GM11168 (cell line): ENCODE measurements at regions not wholly inside any gene's neighbourhood (a gene's known extent, or its start where the extent isn't known, plus 50 kb on each side); places are given as distances from the start of the nearest gene placed in this dataset.

Experiments used
- in situ Hi-C: fragments of 300-500 bp; cut with MboI; formaldehyde crosslinking; loops from one replicate; pipeline ENCODE4 v1.12.0; 2022; ENCODE audit warnings: low sequenced_read_pairs; ENCODE audit not compliant: unreplicated experiment

DNA sequence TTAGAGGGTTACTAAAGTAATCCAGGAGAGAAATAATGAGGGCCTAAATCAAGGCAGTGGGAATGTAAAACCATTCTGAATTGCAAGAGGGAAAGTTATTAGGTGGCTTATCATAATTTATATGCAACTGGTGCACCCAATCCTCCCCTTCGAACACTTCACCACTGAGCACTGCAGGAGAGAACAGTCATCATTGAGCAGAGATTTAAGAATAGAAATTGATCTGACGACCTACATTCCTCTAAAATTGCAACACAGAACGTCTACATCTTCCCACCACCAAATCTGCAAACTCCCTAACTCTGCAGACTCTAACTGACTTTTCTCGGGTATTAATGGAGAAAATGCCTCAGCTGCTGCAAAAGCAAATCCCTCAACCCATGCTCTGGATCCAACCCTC, 138.5 kb upstream of the CDH20 start:
- in situ Hi-C loops = no loop called here

- in situ Hi-C loops = no loop called here
Observed at GRCh38 chr18:61196750-61197149, 136.5 kb upstream of the CDH20 start.

DNA sequence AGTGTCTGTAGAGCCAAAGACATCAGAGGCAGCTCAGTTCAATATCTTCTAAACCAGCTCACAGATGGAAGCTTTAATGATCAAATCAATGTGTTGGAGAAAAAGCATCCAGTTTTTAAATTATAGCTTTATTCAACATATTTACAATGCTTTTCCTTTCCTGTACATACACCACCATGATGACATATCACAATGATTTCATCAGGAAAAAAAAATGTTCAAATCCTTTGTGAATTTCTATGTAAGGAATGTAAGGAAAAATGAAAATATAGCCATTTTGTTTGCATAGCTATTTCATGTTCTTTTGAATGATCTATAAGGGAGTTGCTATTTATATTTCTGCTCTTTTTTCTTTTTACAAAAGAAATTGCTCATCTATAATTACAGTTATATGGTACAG, 134.7 kb upstream of the CDH20 start:
- in situ Hi-C loops = no loop called here

DNA sequence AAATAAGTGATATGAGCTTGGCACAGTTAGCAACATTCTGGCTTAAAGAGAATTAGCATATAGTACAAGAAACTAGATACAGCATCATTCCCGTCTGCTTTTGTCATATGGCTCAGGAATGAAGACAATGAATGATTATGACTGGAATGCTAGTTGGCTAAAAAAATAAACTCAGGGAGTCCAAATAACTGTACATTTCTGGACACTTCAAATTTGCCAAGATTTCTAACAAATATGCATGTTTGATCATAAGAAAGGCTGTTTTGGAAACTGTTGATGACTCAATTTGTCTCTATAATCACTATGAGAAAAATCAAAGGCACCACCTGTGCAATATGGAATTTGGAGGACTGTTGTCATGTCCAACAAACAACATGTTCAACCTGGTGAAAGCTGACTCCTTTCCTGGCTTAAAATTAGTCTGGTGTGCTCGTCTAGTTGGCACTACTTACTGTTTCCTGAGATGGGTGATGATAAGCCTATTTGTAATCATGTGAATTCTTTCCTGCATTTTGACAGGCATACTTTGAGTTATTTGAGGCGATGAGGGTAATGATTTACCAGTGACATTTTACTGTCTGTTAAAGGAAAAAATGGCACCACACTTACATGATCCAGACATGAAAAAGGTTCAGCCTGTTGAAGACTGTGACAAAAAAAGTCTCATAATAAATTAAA, 133.9 kb upstream of the CDH20 start:
- in situ Hi-C loops = no loop called here

- in situ Hi-C loops = no loop called here
Observed at GRCh38 chr18:61201511-61201910, 131.7 kb upstream of the CDH20 start.

- in situ Hi-C loops = no loop called here
Observed at GRCh38 chr18:61203151-61203550, 130.1 kb upstream of the CDH20 start.

- in situ Hi-C loops = no loop called here
Observed at GRCh38 chr18:61209801-61210200, 123.4 kb upstream of the CDH20 start.

DNA sequence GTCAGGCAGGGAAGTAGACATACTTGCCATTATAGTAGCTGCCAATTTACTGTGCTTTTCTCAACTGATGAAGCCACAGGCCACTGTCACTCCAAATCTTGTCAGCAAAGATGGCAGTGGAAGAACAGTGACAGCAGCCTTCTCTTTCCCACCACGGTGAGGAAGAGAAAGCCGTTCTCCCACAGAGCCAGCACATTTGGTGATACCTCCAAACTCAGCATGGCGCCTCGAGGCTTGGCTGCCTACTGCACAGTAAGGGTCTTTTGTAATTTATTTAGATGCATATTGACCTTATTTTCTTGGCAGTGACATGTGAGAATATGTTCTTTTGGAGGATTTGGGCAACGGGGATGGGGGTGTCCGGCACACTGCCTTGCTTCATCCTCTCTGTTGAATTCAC, 117.2 kb upstream of the CDH20 start:
- in situ Hi-C loops = no loop called here

DNA sequence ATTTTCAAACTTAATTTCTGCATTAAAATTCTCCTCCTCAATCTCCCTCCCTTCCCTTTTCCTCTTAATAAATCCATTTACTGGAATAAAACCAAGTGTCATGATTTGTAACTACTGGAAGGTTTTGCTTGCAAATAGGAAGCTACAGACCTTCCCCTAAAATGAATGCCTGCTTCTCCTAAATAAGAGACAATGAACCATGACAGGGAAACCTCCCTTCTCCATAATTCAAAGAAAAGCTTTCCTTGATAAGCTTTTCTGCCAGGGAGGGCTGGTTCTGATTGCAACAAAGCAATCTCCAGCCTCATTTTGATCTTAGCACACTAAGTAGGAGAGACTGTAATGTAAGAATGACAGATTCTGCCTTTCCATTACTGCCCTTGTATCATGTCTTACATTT, 111.0 kb upstream of the CDH20 start:
- in situ Hi-C loops = no loop called here

- in situ Hi-C loops = no loop called here
Observed at GRCh38 chr18:61225336-61225735, 107.9 kb upstream of the CDH20 start.

DNA sequence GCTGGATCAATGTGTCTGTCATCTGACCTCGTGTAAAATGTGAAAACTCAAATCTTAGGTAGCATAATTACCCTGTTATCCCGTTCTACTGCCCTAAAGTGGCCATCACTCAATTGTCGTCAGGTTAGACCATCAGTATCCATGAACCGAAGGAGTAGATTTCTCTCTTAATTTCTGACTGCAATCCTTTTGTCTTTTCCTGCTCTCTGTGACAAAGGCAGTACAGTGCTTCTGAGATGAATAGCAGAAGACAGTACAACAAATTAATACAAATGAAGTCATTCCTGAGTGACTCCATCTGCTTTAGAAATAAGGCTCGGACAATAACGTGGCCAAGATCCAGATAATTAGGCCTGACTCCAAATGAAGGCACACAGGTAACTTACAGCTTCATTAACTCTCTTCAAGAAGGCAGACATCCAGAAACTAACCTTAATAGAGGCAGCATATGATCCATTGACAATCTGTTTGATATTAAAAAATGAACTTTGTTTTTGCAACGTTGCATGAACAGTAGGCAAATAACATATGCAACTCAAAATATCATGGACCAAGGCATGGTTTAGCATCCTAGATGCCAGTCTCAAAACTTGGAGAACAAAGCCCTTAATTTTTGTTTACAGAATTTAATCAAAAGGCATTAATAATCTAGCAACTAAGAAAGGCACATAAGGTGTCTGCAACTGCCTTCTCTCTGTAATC, 96.7 kb upstream of the CDH20 start:
- in situ Hi-C loops = no loop called here

DNA sequence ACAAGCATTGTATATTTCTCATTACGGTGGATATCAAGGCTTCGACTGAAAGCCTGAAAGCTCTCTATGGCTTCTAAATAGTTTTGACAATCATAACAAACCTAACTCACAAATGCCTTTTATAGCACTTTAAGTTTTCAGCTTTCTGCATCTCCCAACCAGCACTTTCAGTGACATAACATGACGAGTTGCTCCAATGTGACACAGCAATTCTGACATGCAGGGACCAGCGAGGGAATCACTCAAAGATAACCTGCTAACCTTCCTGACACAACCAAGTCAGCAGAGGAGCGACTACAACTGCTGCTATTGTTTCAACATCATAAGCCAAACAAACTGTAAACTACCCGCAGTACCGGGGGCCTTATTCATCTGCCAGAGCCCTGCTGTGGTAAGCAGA, 95.7 kb upstream of the CDH20 start:
- in situ Hi-C loops = no loop called here

DNA sequence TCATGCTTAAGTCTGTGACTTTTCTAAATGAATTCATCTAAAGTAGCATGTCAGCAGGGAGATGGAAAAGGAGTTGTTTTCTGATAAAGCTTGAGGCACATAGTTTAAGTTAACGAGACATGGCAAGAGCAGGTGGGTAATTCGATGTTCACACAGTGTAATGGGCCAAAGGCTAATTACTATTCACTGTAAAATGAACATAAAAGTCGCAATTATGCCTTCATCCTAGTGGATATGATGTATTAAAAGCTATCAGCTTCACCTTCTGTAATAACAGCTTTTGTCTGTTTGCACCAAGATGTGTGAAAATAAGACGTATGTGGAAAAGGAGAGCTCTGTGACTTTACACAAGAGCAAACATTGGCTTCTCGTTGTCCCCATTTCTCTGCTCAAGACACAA, 94.2 kb upstream of the CDH20 start:
- in situ Hi-C loops = no loop called here

DNA sequence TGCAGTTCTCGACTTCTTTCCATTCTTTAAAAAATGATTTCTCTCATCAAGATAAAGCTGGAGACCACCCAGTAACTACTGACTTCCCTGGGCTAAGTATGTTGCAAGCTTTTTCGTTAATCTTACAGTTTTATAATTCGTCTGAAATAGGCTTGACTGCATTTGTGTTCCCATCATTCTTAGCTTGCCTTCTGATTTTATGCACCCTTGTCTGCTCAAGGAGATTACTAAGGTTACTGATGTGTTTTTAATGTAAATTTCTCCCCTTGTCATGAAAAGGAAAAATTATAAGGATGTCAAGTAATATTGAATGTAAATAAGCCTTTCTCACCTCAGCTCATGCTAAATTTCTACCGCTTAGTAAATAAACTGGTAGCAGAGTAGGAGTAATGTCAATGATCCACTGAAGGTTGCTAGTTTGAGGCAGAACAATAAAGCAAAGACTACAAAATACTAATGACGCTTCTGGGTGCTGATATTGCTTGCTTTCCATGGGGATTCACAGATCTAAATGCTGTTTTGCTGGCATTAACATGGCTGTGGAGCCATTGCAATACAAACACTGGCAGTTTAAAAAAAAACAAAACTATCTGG, 91.9 kb upstream of the CDH20 start:
- in situ Hi-C loops = no loop called here

DNA sequence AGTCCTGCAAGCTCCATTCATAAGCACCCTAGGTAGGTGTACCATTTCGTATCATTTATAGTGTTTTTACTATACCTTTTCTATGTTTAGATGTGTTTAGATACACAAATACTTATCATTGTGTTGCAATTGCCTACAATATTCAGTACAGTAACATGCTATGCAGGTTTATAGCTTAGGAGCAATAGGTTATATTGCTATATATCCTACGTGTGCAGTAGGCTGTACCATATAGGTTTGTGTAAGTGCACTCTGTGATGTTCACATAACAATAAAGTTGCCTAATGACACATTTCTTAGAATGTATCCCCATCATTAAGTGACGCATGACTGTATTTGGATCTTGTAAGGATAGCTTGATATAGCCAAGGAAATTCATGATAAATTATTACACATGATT, 88.6 kb upstream of the CDH20 start:
- in situ Hi-C loops = no loop called here

GRCh38 chr18:61245276-61245675, 88.0 kb upstream of the CDH20 start:
- in situ Hi-C loops = no loop called here

GRCh38 chr18:61248589-61248988, 84.6 kb upstream of the CDH20 start:
- in situ Hi-C loops = no loop called here

DNA sequence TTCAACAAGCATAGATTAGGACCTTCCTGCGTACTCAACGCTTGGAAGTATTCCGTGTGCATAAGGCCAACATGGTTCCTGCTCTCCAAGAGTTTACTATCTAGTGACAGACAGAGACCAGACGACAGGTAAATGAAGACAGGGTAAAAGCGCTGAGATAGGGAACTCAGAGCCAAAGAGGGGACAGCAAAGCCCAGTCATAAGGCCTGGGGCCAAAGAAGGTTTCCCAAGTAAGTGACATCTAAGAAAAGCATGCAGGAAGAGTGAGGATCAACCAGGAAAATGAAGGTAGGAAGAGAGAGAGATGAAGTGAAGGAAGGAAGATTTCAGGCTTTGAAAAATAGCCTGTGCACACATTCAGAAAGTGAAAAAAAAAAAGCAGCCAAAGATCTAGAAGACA, 76.9 kb upstream of the CDH20 start:
- in situ Hi-C loops = no loop called here

DNA sequence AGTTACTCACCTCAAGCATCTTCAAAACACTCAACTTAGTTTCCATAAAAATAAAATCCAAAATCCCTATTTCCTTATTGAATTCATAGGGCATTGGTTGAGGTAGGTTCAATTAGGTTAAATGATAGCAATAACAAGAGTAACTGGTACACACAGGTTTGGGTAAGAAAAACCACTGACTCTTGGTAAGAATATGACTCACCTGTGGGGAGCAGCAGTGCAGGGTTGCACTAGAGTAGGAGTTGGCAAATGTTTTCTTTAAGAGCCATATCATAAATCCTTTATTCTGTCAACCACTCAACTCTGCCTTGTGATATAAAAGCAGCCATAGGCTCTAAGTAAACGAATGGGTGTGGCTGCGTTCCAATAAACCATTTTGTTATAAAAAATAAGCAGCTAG, 71.4 kb upstream of the CDH20 start:
- in situ Hi-C loops = no loop called here

DNA sequence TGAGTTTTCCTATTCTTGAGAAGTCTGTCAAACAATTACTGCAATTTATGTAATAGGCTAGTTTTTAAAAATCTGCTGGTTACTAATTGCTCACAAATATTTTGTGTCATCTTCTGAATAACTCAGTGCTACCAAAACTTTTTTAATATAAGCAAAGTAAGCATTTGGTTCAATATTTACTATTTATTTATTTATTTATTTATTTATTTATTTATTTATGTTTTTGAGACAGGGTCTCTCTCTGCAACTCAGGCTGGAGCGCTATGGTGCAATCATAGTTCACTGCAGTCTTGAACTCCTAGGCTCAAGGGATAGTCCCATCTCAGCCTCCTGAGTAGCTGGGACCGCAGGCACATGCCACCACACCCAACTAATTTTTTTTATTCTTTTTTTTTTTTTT, 60.4 kb upstream of the CDH20 start:
- in situ Hi-C loops = no loop called here

GRCh38 chr18:61273533-61273932, 59.7 kb upstream of the CDH20 start:
- in situ Hi-C loops = no loop called here

GRCh38 chr18:61274416-61274960, 58.7 kb upstream of the CDH20 start:
- in situ Hi-C loops = no loop called here
